ENCODE measurements at regions not wholly inside any gene's neighbourhood (a gene's known extent, or its start where the extent isn't known, plus 50 kb on each side); places are given as distances from the start of the nearest gene placed in this dataset.

DNA sequence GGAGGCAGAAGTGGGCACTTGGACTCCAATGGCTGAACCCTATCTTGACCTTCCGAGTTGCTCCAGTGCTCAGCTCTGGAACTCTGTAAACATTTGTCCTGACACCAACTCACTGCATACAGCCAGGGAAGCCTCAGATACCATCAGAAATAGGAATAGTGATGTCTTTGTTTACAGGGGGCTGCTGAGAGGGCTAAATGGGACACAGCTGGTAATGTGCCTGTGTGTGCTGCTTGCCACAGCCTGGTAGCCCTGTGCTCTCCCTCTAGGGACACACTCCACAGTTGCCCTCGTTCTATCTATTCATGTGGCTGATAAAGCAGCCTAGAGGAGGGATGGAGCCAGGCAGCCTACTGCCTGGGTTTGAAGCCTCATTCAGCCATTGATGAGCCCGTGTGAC is 559.8 kb downstream of the MIAT start:
- H3K27ac Mint-ChIP-seq, result no peak overlapping the region
- no peak for ATAC-seq (ENCODE audit: low read depth)
- H3K27me3 Mint-ChIP-seq, result peaks cover 36% of the 10 kb centered on the region
- H3K4me3 ChIP-seq (ENCODE audit: control extremely low read depth in 1 of 5, extremely low read depth in 1 of 5, insufficient read depth in 1 of 5, low read depth in 2 of 5, low read length in 4 of 5), result no peak overlapping the region
- no peak overlapping the region for H3K9ac ChIP-seq (ENCODE audit: low read length)
- no peak overlapping the region for H2AFZ ChIP-seq (ENCODE audit: insufficient read depth, low read depth, low read length, poor library complexity, severe bottlenecking)
- H3K27ac ChIP-seq (ENCODE audit: low read length in 2 of 2), result no peak overlapping the region
- no peak for TF ChIP-seq EZH2 (IDR thresholded peaks at IDR 0.05; ENCODE audit: borderline replicate concordance, insufficient read depth, low read depth, low read length, poor library complexity, severe bottlenecking)
- TF ChIP-seq, protein P1, sequence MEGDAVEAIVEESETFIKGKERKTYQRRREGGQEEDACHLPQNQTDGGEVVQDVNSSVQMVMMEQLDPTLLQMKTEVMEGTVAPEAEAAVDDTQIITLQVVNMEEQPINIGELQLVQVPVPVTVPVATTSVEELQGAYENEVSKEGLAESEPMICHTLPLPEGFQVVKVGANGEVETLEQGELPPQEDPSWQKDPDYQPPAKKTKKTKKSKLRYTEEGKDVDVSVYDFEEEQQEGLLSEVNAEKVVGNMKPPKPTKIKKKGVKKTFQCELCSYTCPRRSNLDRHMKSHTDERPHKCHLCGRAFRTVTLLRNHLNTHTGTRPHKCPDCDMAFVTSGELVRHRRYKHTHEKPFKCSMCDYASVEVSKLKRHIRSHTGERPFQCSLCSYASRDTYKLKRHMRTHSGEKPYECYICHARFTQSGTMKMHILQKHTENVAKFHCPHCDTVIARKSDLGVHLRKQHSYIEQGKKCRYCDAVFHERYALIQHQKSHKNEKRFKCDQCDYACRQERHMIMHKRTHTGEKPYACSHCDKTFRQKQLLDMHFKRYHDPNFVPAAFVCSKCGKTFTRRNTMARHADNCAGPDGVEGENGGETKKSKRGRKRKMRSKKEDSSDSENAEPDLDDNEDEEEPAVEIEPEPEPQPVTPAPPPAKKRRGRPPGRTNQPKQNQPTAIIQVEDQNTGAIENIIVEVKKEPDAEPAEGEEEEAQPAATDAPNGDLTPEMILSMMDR (IDR thresholded peaks at IDR 0.05), result no peak
- H3K4me1 ChIP-seq (ENCODE audit: control insufficient read depth in 2 of 2, insufficient read depth in 2 of 2, low read length in 2 of 2), result no peaks in the 10 kb centered on the region
- no peaks in the 10 kb centered on the region for H3K4me1 Mint-ChIP-seq
- no peaks in the 10 kb centered on the region for H3K9me3 Mint-ChIP-seq (ENCODE audit: insufficient read depth)
- WGBS (ENCODE audit: insufficient coverage), result 50% methylated on average over 1 of the region's 3 CpGs
- H3K4me2 ChIP-seq (replicated peaks; ENCODE audit: low read depth, low read length, poor library complexity, severe bottlenecking), result no peak overlapping the region
- no peak overlapping the region for H3K4me3 Mint-ChIP-seq
- peaks cover 0 to 5% (median 0%) of the 10 kb centered on the region in 4 experiments for H3K27me3 ChIP-seq (replicated peaks in 1 of 4; ENCODE audit: control extremely low read depth in 1 of 4, control insufficient read depth in 3 of 4, insufficient read depth in 4 of 4, low read length in 3 of 4)
- no peaks in the 10 kb centered on the region for H4K20me1 ChIP-seq (ENCODE audit: control insufficient read depth, insufficient read depth, low read length, poor library complexity, severe bottlenecking)
- ChIA-PET POLR2A (no interaction called here), CTCF (no interaction called here)
- no peak for DNase-seq
- no peaks in the 10 kb centered on the region for H3K36me3 ChIP-seq (replicated peaks in 1 of 2; ENCODE audit: control extremely low read depth in 1 of 2, control insufficient read depth in 1 of 2, extremely low read depth in 1 of 2, insufficient read depth in 2 of 2, low read length in 1 of 2)
- peaks cover 0 to 4% (median 0%) of the 10 kb centered on the region in 3 donors for H3K9me3 ChIP-seq (ENCODE audit: control extremely low read depth in 1 of 3, control insufficient read depth in 2 of 3, insufficient read depth in 1 of 3, low read length in 2 of 3)
- intact Hi-C loops (cut with micrococcal nuclease), result no loop called here
- H3K79me2 ChIP-seq (ENCODE audit: control insufficient read depth, insufficient read depth, low read length), result no peaks in the 10 kb centered on the region

DNA sequence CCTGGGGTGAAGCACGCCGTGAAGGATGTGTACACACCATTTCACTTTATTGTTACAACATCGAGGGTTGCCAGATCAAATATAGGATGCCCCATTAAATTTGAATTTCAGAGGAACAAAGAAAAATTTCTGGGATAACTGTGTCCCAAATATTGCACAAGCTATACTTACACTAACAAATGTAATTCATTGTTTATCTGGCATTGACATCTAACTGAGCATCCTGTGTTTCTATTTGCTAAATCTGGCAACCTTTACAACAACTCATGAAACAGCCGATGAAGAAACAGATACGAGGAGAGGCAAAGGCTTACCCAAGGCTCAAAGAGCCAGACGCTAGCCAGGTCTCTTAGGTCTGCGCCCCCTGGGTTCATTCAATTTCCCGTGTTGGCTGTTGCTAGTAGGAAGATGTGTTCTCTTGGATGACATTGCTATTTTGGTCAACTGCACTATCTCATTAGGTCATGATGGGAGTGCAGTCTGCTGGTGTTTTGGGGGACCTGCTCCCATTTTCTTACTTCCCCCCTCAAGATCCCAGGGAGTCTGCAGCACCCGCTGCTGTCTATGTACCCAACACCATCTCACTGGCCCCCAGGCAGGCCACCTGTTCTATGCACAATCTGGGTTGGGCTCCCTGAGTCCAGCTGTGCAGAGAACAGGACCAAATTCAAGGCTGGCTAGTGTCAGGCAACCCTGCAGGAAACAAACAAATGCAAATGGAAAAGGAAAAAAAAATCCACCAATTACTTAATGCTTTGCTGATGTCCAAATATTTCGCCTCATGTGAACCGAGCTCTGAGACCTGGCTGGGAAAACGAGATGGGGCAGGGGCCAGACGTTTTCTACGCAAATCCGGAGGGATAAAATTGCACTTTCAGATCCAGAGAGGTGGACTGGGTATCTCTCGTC is 560.9 kb downstream of the MIAT start:
- CTCF ChIA-PET, result no interaction called here
- no peak for TF ChIP-seq EZH2 (IDR thresholded peaks at IDR 0.05; ENCODE audit: borderline replicate concordance, insufficient read depth, low read depth, low read length, poor library complexity, severe bottlenecking)
- TF ChIP-seq, protein P1 (IDR thresholded peaks at IDR 0.05), result no peak
- peaks cover 26% of the 10 kb centered on the region for H3K27me3 Mint-ChIP-seq
- intact Hi-C loops (cut with micrococcal nuclease), result no loop called here
- H3K9me3 Mint-ChIP-seq (ENCODE audit: insufficient read depth), result no peaks in the 10 kb centered on the region
- H3K27ac Mint-ChIP-seq, result no peak overlapping the region
- no peaks in the 10 kb centered on the region for H3K4me1 Mint-ChIP-seq
- Histone ChIP-seq H4K20me1 (ENCODE audit: control insufficient read depth, insufficient read depth, low read length, poor library complexity, severe bottlenecking) (no peaks in the 10 kb centered on the region), H3K27ac (ENCODE audit: low read length in 2 of 2) (no peak overlapping the region), H3K36me3 (replicated peaks in 1 of 2; ENCODE audit: control extremely low read depth in 1 of 2, control insufficient read depth in 1 of 2, extremely low read depth in 1 of 2, insufficient read depth in 2 of 2, low read length in 1 of 2) (no peaks in the 10 kb centered on the region), H3K4me2 (replicated peaks; ENCODE audit: low read depth, low read length, poor library complexity, severe bottlenecking) (no peak overlapping the region), H3K27me3 (replicated peaks in 1 of 4; ENCODE audit: control extremely low read depth in 1 of 4, control insufficient read depth in 3 of 4, insufficient read depth in 4 of 4, low read length in 3 of 4) (peaks cover 0 to 5% (median 0%) of the 10 kb centered on the region in 4 experiments), H3K4me1 (ENCODE audit: control insufficient read depth in 2 of 2, insufficient read depth in 2 of 2, low read length in 2 of 2) (no peaks in the 10 kb centered on the region), H3K79me2 (ENCODE audit: control insufficient read depth, insufficient read depth, low read length) (no peaks in the 10 kb centered on the region), H3K9ac (ENCODE audit: low read length) (no peak overlapping the region), H3K4me3 (ENCODE audit: control extremely low read depth in 1 of 5, extremely low read depth in 1 of 5, insufficient read depth in 1 of 5, low read depth in 2 of 5, low read length in 4 of 5) (no peak overlapping the region), H3K9me3 (ENCODE audit: control extremely low read depth in 1 of 3, control insufficient read depth in 2 of 3, insufficient read depth in 1 of 3, low read length in 2 of 3) (peaks cover 0 to 6% (median 0%) of the 10 kb centered on the region in 3 donors), H2AFZ (ENCODE audit: insufficient read depth, low read depth, low read length, poor library complexity, severe bottlenecking) (no peak overlapping the region)
- no peak for ATAC-seq (ENCODE audit: low read depth)
- H3K4me3 Mint-ChIP-seq, result no peak overlapping the region
- 89% methylated on average over 9 of the region's 16 CpGs for WGBS (ENCODE audit: insufficient coverage)
- no peak for DNase-seq
- POLR2A ChIA-PET, result no interaction called here
